Right lobe of liver (tissue), 4 donors: ENCODE measurements at regions not wholly inside any gene's neighbourhood (a gene's known extent, or its start where the extent isn't known, plus 50 kb on each side); places are given as distances from the start of the nearest gene placed in this dataset.

Source experiments
- CTCF ChIP-seq, 4 donors: fragments of 200-600 bp in 3 of 4; fragments of 450-650 bp in 1 of 4; IDR thresholded peaks; one replicate each; pipeline versions ENCODE4 v1.5.1 to v1.8.0; 2016 to 2022; ENCODE audit warnings: antibody characterized with exemption in 4 of 4, mild to moderate bottlenecking in 2 of 4
- POLR2A ChIP-seq: fragments of 450-650 bp; IDR thresholded peaks from one replicate; pipeline ENCODE4 v1.6.1; 2017; ENCODE audit warnings: antibody characterized with exemption, mild to moderate bottlenecking
- donor health status: DM: no; HTN: no; CAD: no.
- donor health status: DM: no; HTN: no; CAD: no.
- donor health status: DM: no; HTN: yes; CAD: no.

DNA sequence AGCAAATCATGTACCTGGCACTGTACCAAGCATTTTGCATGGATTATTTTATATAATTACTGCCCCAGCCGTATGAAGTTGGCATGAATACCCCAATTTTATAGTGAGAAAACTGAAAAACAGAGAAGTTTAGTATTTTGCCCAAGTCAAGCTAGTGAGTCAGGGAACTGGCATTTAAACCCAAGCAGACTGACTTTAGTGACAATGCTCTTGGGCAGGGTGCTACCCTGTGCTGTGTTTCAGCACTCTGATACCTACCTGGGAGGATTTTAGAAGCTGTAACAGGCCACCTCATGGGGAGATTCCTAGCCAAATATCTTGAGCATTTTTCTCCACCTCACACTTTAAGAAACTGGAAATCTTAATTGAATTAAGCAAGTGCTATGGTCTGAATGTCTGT lies 98.1 kb upstream of the MAX start:
- TF ChIP-seq CTCF (IDR thresholded peaks at IDR 0.05): no peak
- no peak for TF ChIP-seq POLR2A
